ENCODE measurements at regions not wholly inside any gene's neighbourhood (a gene's known extent, or its start where the extent isn't known, plus 50 kb on each side); places are given as distances from the start of the nearest gene placed in this dataset.
A peak's percentile ranks its signal among the peaks of the same experiment; 100 is the strongest.

DNA sequence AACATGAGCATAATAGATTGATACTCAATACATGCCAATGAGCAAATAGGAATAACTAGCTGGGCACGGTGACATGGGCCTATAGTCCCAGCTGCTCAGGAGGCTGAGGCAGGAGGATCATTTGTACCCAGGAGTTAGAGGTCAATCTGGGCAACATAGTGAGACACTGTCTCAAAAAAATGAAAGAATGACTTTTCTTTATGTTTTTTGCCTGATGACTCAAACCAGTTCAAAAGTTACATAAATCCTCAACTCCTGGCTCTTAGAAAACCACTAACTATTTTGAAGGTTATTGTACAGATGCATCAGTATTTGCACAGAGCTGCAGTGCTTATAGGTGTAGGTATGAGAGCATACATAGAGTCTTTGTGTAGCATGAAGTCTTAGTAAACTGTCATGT is 219.2 kb upstream of the RGS6 start:
- Mint-ChIP-seq H3K4me3 (no peak overlapping the region), H3K4me1 (peaks cover 5 to 13% (median 9%) of the 10 kb centered on the region in 4 donors), H3K27ac (no peak overlapping the region), H3K36me3 (peaks cover 15 to 62% (median 42%) of the 10 kb centered on the region in 3 donors), H3K9me3 (no peaks in the 10 kb centered on the region), H3K27me3 (no peaks in the 10 kb centered on the region)
- ATAC-seq = no peak
- POLR2A ChIA-PET = no interaction called here
- no peak for DNase-seq

GRCh38 chr14:71713451-71713850 is 218.8 kb upstream of the RGS6 start:
- Mint-ChIP-seq H3K4me1 (peaks cover 5 to 13% (median 9%) of the 10 kb centered on the region in 4 donors), H3K27me3 (no peaks in the 10 kb centered on the region), H3K9me3 (no peaks in the 10 kb centered on the region), H3K27ac (no peak overlapping the region), H3K4me3 (no peak overlapping the region), H3K36me3 (peaks cover 15 to 59% (median 46%) of the 10 kb centered on the region in 3 donors)
- ATAC-seq (no peak), DNase-seq (no peak)
- POLR2A ChIA-PET = no interaction called here

- H3K4me3 Mint-ChIP-seq = no peak overlapping the region
- no peaks in the 10 kb centered on the region for H3K9me3 Mint-ChIP-seq
- H3K27ac Mint-ChIP-seq = no peak overlapping the region
- no peaks in the 10 kb centered on the region for H3K27me3 Mint-ChIP-seq
- ATAC-seq = no peak
- peaks cover 5 to 13% (median 9%) of the 10 kb centered on the region in 4 donors for H3K4me1 Mint-ChIP-seq
- POLR2A ChIA-PET = no interaction called here
- DNase-seq = no peak
- H3K36me3 Mint-ChIP-seq = peaks cover 13 to 54% (median 43%) of the 10 kb centered on the region in 3 donors
Measured at GRCh38 chr14:71714225-71714624, 218.0 kb upstream of the RGS6 start.

- POLR2A ChIA-PET = no interaction called here
- Mint-ChIP-seq H3K36me3 (peaks cover 8 to 43% (median 28%) of the 10 kb centered on the region in 3 donors), H3K27ac (no peak overlapping the region), H3K4me3 (no peak overlapping the region), H3K9me3 (no peaks in the 10 kb centered on the region), H3K27me3 (no peaks in the 10 kb centered on the region), H3K4me1 (peaks cover 2 to 4% (median 3%) of the 10 kb centered on the region in 4 donors)
- no peak for DNase-seq
- no peak for ATAC-seq
Measured at GRCh38 chr14:71716041-71716772, 216.0 kb upstream of the RGS6 start.

GRCh38 chr14:71720978-71721624 is 211.1 kb upstream of the RGS6 start:
- peaks cover 3 to 56% (median 30%) of the 10 kb centered on the region in 3 donors for H3K36me3 Mint-ChIP-seq
- no peak for DNase-seq

GRCh38 chr14:71721791-71722190 is 210.4 kb upstream of the RGS6 start:
- Mint-ChIP-seq H3K4me1 (no peaks in the 10 kb centered on the region), H3K9me3 (no peaks in the 10 kb centered on the region), H3K36me3 (peaks cover 3 to 52% (median 30%) of the 10 kb centered on the region in 3 donors), H3K27me3 (no peaks in the 10 kb centered on the region), H3K27ac (no peak overlapping the region), H3K4me3 (no peak overlapping the region)
- DNase-seq (no peak), ATAC-seq (no peak)
- POLR2A ChIA-PET = no interaction called here

More at GRCh38 chr14:71720978-71721624, 211.1 kb upstream of the RGS6 start:
- no peak for ATAC-seq
- H3K4me3 Mint-ChIP-seq = no peak overlapping the region
- H3K9me3 Mint-ChIP-seq = no peaks in the 10 kb centered on the region
- no peak overlapping the region for H3K27ac Mint-ChIP-seq
- POLR2A ChIA-PET = no interaction called here
- no peaks in the 10 kb centered on the region for H3K27me3 Mint-ChIP-seq
- no peaks in the 10 kb centered on the region for H3K4me1 Mint-ChIP-seq

DNA sequence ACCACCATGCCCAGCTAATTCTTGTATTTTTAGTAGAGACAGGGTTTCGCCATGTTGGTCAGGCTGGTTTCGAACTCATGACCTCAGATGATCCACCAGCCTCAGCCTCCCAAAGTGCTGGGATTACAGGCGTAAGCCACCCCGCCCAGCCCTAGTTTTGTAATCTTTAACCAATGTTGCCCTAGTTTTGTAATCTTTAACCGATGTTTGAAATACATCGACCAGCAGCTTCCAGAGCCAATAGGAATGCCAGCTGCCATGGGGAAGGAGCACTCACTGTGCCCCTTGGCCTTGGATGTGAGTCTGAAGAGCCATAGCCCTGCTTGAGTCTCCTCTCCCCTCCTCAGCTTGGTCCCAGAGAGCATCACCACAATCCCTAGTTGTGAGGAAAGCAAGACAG is 209.3 kb upstream of the RGS6 start:
- POLR2A ChIA-PET = no interaction called here
- H3K36me3 Mint-ChIP-seq = peaks cover 3 to 55% (median 25%) of the 10 kb centered on the region in 3 donors

DNA sequence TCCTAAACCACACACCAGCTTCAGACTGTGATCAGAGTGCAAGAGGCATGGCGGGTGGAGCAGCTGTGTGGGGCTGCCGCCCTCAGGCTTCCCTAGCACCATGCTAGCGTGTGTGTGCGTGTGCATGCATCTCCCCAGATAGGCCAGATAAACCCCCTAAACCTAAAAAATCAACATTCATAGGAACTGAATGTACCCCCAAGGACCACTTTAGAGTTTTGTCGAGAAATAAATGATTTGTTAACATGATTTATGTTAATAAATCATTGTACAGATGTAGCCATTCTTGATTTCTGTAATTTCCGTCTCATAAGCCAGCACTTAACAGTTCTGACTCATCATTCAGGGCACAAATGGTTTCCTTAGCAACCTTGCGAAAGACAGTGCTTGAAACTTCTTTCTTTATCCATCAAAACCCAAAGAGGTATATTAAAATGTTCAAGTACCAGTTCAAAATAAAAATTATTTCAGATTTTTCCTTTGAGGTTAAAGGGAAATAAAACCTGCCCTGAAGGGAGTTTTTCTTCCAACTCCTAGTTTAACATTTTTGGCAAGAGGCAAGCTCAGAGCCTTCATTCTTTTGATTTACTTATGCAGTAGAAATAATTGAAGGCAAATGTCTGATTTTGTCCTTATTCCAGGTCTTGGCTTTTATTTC is 206.2 kb upstream of the RGS6 start:
- Mint-ChIP-seq H3K27me3 (no peaks in the 10 kb centered on the region), H3K9me3 (no peaks in the 10 kb centered on the region), H3K4me1 (no peaks in the 10 kb centered on the region), H3K4me3 (no peak overlapping the region), H3K36me3 (peaks cover 6 to 78% (median 38%) of the 10 kb centered on the region in 3 donors), H3K27ac (no peak overlapping the region)
- ATAC-seq = no peak
- POLR2A ChIA-PET = no interaction called here
- no peak for DNase-seq

More for the DNA sequence above, 209.3 kb upstream of the RGS6 start:
- H3K27ac Mint-ChIP-seq = no peak overlapping the region
- no peaks in the 10 kb centered on the region for H3K27me3 Mint-ChIP-seq
- no peak overlapping the region for H3K4me3 Mint-ChIP-seq
- ATAC-seq (no peak), DNase-seq (no peak)
- no peaks in the 10 kb centered on the region for H3K4me1 Mint-ChIP-seq
- no peaks in the 10 kb centered on the region for H3K9me3 Mint-ChIP-seq

- POLR2A ChIA-PET = no interaction called here
- Mint-ChIP-seq H3K9me3 (no peaks in the 10 kb centered on the region), H3K36me3 (peaks cover 12 to 83% (median 38%) of the 10 kb centered on the region in 3 donors), H3K4me1 (no peaks in the 10 kb centered on the region), H3K27me3 (no peaks in the 10 kb centered on the region), H3K27ac (no peak overlapping the region), H3K4me3 (no peak overlapping the region)
- no peak for ATAC-seq
- no peak for DNase-seq
Measured at GRCh38 chr14:71726580-71727021, 205.6 kb upstream of the RGS6 start.

DNA sequence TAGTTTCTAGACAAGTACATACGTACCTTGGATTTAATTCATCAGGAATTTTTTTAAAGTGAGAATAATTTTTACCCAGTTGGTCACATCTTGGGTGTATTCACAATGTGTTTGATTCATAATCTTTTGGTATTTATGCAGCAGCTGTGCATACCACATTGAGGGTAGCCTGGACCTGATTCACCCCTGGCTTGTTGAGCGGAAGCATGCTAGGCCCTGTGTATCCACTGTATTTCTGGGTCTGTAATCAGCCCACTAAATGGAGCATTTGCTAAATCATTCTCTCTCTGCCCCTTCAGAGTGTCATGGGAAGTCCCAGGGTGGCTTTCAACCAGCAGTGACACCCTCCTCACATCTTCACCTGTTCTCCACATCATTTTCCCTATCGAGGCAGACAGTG is 203.8 kb upstream of the RGS6 start:
- H3K36me3 Mint-ChIP-seq = peaks cover 12 to 88% (median 37%) of the 10 kb centered on the region in 3 donors
- no peak overlapping the region for H3K4me3 Mint-ChIP-seq
- POLR2A ChIA-PET = no interaction called here
- no peaks in the 10 kb centered on the region for H3K4me1 Mint-ChIP-seq
- peak overlapping the region in 1 of 10 donors; percentile 28 for H3K27ac Mint-ChIP-seq
- no peaks in the 10 kb centered on the region for H3K9me3 Mint-ChIP-seq
- ATAC-seq (no peak), DNase-seq (no peak)
- no peaks in the 10 kb centered on the region for H3K27me3 Mint-ChIP-seq

DNA sequence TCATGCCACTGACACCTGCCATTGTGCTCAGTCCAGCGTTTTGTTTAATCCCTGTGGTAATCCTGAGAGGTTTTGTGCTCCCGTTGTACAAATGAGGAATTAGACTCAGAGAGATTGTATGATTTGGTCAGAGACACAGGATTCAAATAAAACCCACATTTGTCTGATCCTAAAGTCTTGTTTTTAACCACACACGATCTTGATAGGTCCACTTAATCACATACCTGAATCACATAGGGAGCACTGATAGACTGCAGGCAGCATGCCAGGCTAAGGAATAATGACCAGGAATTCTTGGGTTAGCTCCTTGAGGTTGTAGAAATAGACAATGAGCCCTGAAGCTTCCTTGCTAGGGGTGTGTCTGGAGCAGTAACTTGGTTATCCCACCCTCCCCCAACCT is 202.6 kb upstream of the RGS6 start:
- no peaks in the 10 kb centered on the region for H3K4me1 Mint-ChIP-seq
- ATAC-seq (no peak), DNase-seq (no peak)
- H3K27ac Mint-ChIP-seq = peak overlapping the region in 1 of 10 donors; percentile 28
- POLR2A ChIA-PET = no interaction called here
- H3K36me3 Mint-ChIP-seq = peaks cover 12 to 88% (median 35%) of the 10 kb centered on the region in 3 donors
- H3K4me3 Mint-ChIP-seq = no peak overlapping the region
- no peaks in the 10 kb centered on the region for H3K9me3 Mint-ChIP-seq
- H3K27me3 Mint-ChIP-seq = no peaks in the 10 kb centered on the region

GRCh38 chr14:71730471-71730870 is 201.8 kb upstream of the RGS6 start:
- Mint-ChIP-seq H3K27ac (no peak overlapping the region), H3K4me3 (no peak overlapping the region), H3K27me3 (no peaks in the 10 kb centered on the region), H3K36me3 (peaks cover 9 to 88% (median 33%) of the 10 kb centered on the region in 3 donors), H3K9me3 (no peaks in the 10 kb centered on the region), H3K4me1 (no peaks in the 10 kb centered on the region)
- ATAC-seq = no peak
- POLR2A ChIA-PET = no interaction called here
- DNase-seq = no peak

DNA sequence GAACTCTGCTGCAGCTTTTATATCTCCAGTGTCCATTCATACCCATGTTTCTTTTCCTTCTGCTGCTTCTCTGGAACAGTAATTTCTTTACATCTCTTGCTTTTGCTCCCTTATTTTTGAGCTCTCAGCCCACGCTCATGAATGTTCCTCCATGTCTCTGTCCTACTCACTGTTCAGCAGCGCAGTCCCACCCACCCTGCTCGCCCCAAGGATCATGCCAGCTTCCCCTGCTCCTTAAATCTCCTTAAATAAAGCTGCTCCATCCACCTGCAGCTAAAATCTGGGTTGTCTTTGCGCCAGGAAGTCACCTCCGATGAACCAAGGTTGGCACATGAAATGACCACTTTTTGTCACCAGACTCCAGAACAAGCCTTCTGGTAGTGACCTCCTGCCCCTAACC is 201.1 kb upstream of the RGS6 start:
- Mint-ChIP-seq H3K4me3 (no peak overlapping the region), H3K36me3 (peaks cover 9 to 90% (median 33%) of the 10 kb centered on the region in 3 donors), H3K27me3 (no peaks in the 10 kb centered on the region), H3K27ac (peak overlapping the region in 1 of 10 donors; percentile 43), H3K4me1 (no peaks in the 10 kb centered on the region), H3K9me3 (no peaks in the 10 kb centered on the region)
- POLR2A ChIA-PET = no interaction called here
- ATAC-seq (no peak), DNase-seq (no peak)

All from naive thymus-derived CD8-positive, alpha-beta T cell (primary cell).